ENCODE measurements at regions not wholly inside any gene's neighbourhood (a gene's known extent, or its start where the extent isn't known, plus 50 kb on each side); places are given as distances from the start of the nearest gene placed in this dataset.

DNA sequence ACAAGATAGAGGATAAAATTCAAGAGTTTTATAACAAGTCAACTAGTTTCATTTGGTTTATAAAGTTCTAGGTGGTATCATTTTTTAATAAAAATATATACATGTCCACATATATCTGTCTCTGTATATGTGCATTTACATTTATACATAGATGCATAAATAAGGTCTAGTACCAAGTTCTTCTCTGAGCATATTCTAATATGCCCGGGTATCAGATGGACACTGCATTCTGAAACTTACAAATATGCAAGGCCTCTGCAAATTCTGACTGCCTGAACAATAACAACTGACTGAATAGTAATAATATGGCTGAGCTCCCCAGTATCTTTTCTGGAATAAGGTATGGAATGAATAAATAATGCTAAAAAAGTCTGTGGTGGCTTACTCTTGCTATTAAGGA, 304.8 kb downstream of the KLF12 start:
- Mint-ChIP-seq H3K4me3 (no peak overlapping the region), H3K27ac (no peak overlapping the region), H3K4me1 (ENCODE audit: low read depth) (peaks cover 37% of the 10 kb centered on the region)

DNA sequence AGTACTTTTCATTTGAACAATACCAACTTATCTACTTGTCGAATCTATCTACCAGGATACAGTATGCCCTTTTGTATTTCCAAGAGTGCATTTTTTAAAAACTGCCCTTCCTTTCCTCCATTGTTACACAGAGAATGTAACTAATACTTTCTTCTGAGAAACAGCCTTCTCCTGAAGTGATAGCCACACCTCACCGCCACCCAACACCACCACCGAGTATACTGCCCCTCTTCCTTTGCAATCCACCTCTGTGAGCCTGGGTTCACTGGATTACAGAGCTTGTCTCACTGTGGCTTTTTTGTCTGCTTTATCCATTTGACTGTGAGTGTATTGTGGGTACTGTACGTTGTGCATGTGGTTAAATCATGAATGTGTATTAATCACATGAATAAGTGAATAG, 305.4 kb downstream of the KLF12 start:
- no peaks in the 10 kb centered on the region for H3K9me3 Mint-ChIP-seq (ENCODE audit: insufficient read depth)
- no peak overlapping the region for H3K4me3 Mint-ChIP-seq
- peaks cover 40% of the 10 kb centered on the region for H3K4me1 Mint-ChIP-seq (ENCODE audit: low read depth)
- H3K27me3 Mint-ChIP-seq (ENCODE audit: low read depth) = no peaks in the 10 kb centered on the region
- ChIA-PET POLR2A (interaction anchor here (0.7 kb wide), 1 partner anchor 217 kb away, joined by 3 read pairs; no protein-coding TSS in a partner anchor), CTCF (interaction anchor here (0.9 kb wide), 1 partner anchor 212 kb away, joined by 4 read pairs; no protein-coding TSS in a partner anchor)
- H3K36me3 Mint-ChIP-seq (ENCODE audit: low read depth) = peaks cover 9% of the 10 kb centered on the region
- ATAC-seq (peak; percentile 52), DNase-seq (peak; percentile 28)
- H3K27ac Mint-ChIP-seq = no peak overlapping the region

More for the DNA sequence above, 304.8 kb downstream of the KLF12 start:
- DNase-seq (no peak), ATAC-seq (no peak)
- no peaks in the 10 kb centered on the region for H3K27me3 Mint-ChIP-seq (ENCODE audit: low read depth)
- no peaks in the 10 kb centered on the region for H3K9me3 Mint-ChIP-seq (ENCODE audit: insufficient read depth)
- peaks cover 6% of the 10 kb centered on the region for H3K36me3 Mint-ChIP-seq (ENCODE audit: low read depth)
- ChIA-PET CTCF (interaction anchor here (0.9 kb wide), 1 partner anchor 211 kb away, joined by 4 read pairs; no protein-coding TSS in a partner anchor), POLR2A (interaction anchor here (0.7 kb wide), 1 partner anchor 216 kb away, joined by 3 read pairs; no protein-coding TSS in a partner anchor)

DNA sequence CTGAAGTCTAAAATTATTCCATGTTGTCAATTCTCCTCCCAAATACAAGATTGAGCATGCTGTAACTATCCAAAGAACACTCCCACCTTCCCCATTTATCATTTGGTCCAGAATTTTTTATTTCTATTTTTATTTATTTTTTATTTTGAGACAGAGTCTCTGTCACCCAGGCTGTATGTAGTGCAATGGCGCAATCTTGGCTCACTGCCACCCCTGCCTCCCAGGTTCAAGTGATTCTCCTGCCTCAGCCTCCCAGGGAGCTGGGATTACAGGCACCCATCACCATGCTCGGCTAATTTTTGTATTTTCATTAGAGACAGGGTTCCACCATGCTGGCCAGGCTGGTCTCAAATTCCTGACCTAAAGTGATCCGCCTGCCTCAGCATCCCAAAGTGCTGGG, 306.8 kb downstream of the KLF12 start:
- Mint-ChIP-seq H3K27ac (no peak overlapping the region), H3K27me3 (ENCODE audit: low read depth) (no peaks in the 10 kb centered on the region), H3K4me3 (no peak overlapping the region), H3K36me3 (ENCODE audit: low read depth) (peaks cover 9% of the 10 kb centered on the region), H3K9me3 (ENCODE audit: insufficient read depth) (no peaks in the 10 kb centered on the region), H3K4me1 (ENCODE audit: low read depth) (peaks cover 37% of the 10 kb centered on the region)
- ChIA-PET CTCF (interaction anchor here (1.5 kb wide), 1 partner anchor 9 kb away, joined by 3 read pairs; no protein-coding TSS in a partner anchor), POLR2A (no interaction called here)
- ATAC-seq (no peak), DNase-seq (no peak)

DNA sequence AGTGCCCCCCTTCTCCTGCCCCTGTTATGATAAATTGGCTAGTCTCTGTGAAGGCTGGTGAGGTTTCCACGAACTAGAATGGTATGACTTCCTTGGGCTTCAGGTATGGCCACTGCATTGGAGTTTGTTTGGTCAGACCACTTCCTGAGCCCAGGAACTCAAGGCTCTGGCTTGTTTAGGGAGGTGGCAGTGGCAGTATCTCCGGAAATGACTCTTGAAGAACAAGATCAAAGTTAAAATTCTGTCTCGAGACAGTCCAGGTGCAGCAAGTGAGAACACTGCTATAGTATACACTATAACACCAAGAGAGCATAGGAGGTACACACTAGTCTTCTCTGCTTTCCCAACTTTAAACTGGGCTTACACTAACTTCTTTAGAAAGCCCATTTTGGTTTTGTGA, 309.1 kb downstream of the KLF12 start:
- CTCF ChIA-PET = interaction anchor here (1.1 kb wide), 1 partner anchor 9 kb away, joined by 5 read pairs; no protein-coding TSS in a partner anchor
- DNase-seq = peak; percentile 37
- peak; percentile 76 for ATAC-seq
- POLR2A ChIA-PET = no interaction called here
- Mint-ChIP-seq H3K27me3 (ENCODE audit: low read depth) (no peaks in the 10 kb centered on the region), H3K9me3 (ENCODE audit: insufficient read depth) (no peaks in the 10 kb centered on the region), H3K27ac (peak overlapping the region; percentile 77), H3K4me1 (ENCODE audit: low read depth) (peaks cover 38% of the 10 kb centered on the region), H3K36me3 (ENCODE audit: low read depth) (peaks cover 9% of the 10 kb centered on the region), H3K4me3 (peak overlapping the region; percentile 18)

- Mint-ChIP-seq H3K27me3 (ENCODE audit: low read depth) (no peaks in the 10 kb centered on the region), H3K9me3 (ENCODE audit: insufficient read depth) (no peaks in the 10 kb centered on the region), H3K36me3 (ENCODE audit: low read depth) (peaks cover 12% of the 10 kb centered on the region), H3K4me1 (ENCODE audit: low read depth) (peaks cover 28% of the 10 kb centered on the region), H3K27ac (no peak overlapping the region), H3K4me3 (no peak overlapping the region)
- ATAC-seq = no peak
- DNase-seq = no peak
- ChIA-PET POLR2A (interaction anchor here (0.7 kb wide), 1 partner anchor 464 kb away, joined by 5 read pairs; no protein-coding TSS in a partner anchor), CTCF (no interaction called here)
These were observed 311.3 kb downstream of the KLF12 start for GRCh38 chr13:73822668-73823592.

GRCh38 chr13:73820688-73821087, 313.5 kb downstream of the KLF12 start:
- ChIA-PET CTCF (no interaction called here), POLR2A (interaction anchor here (0.6 kb wide), 1 partner anchor 804 kb away, joined by 4 read pairs; no protein-coding TSS in a partner anchor)
- Mint-ChIP-seq H3K4me1 (ENCODE audit: low read depth) (peaks cover 19% of the 10 kb centered on the region), H3K27ac (no peak overlapping the region), H3K4me3 (no peak overlapping the region), H3K27me3 (ENCODE audit: low read depth) (no peaks in the 10 kb centered on the region), H3K36me3 (ENCODE audit: low read depth) (peaks cover 11% of the 10 kb centered on the region), H3K9me3 (ENCODE audit: insufficient read depth) (no peaks in the 10 kb centered on the region)
- DNase-seq = no peak
- no peak for ATAC-seq

- H3K4me1 Mint-ChIP-seq (ENCODE audit: low read depth) = peaks cover 15% of the 10 kb centered on the region
- ChIA-PET POLR2A (no interaction called here), CTCF (no interaction called here)
- DNase-seq = no peak
- H3K36me3 Mint-ChIP-seq (ENCODE audit: low read depth) = peaks cover 13% of the 10 kb centered on the region
- H3K27me3 Mint-ChIP-seq (ENCODE audit: low read depth) = no peaks in the 10 kb centered on the region
- H3K27ac Mint-ChIP-seq = no peak overlapping the region
- H3K9me3 Mint-ChIP-seq (ENCODE audit: insufficient read depth) = no peaks in the 10 kb centered on the region
- no peak for ATAC-seq
- no peak overlapping the region for H3K4me3 Mint-ChIP-seq
These were observed 313.9 kb downstream of the KLF12 start for GRCh38 chr13:73820285-73820684.

GRCh38 chr13:73819711-73820110, 314.5 kb downstream of the KLF12 start:
- H3K4me3 Mint-ChIP-seq = no peak overlapping the region
- ATAC-seq (no peak), DNase-seq (no peak)
- ChIA-PET CTCF (no interaction called here), POLR2A (no interaction called here)
- H3K9me3 Mint-ChIP-seq (ENCODE audit: insufficient read depth) = no peaks in the 10 kb centered on the region
- H3K27me3 Mint-ChIP-seq (ENCODE audit: low read depth) = no peaks in the 10 kb centered on the region
- peaks cover 9% of the 10 kb centered on the region for H3K4me1 Mint-ChIP-seq (ENCODE audit: low read depth)
- H3K36me3 Mint-ChIP-seq (ENCODE audit: low read depth) = peaks cover 12% of the 10 kb centered on the region
- H3K27ac Mint-ChIP-seq = no peak overlapping the region

DNA sequence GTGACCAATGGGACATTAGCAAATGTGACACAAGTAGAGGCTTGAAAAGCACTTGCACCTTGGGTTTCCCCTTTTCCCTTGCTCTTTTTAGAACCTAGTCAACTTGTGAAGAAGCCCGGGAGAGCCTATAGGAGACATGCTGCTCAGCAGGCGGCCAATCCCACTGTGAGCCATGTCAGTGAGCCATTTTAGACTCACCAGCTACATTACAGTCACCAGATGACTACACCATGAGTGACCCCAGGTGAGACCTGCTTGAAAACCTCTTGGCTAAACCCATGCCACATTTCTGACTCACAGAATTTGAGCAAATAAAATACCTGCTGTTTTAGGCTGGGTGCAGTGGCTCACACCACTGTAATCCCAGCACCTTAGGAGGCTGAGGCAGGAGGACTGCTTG, 317.5 kb downstream of the KLF12 start:
- Mint-ChIP-seq H3K4me3 (no peak overlapping the region), H3K27ac (no peak overlapping the region), H3K27me3 (ENCODE audit: low read depth) (no peaks in the 10 kb centered on the region), H3K36me3 (ENCODE audit: low read depth) (peaks cover 21% of the 10 kb centered on the region), H3K4me1 (ENCODE audit: low read depth) (peaks cover 5% of the 10 kb centered on the region), H3K9me3 (ENCODE audit: insufficient read depth) (no peaks in the 10 kb centered on the region)
- ATAC-seq (no peak), DNase-seq (no peak)
- CTCF ChIA-PET = no interaction called here
- POLR2A ChIA-PET = no interaction called here

GRCh38 chr13:73815796-73816195, 318.4 kb downstream of the KLF12 start:
- H3K27me3 Mint-ChIP-seq (ENCODE audit: low read depth) = no peaks in the 10 kb centered on the region
- ATAC-seq = no peak
- DNase-seq = no peak
- peaks cover 21% of the 10 kb centered on the region for H3K36me3 Mint-ChIP-seq (ENCODE audit: low read depth)
- H3K27ac Mint-ChIP-seq = no peak overlapping the region
- H3K9me3 Mint-ChIP-seq (ENCODE audit: insufficient read depth) = no peaks in the 10 kb centered on the region
- H3K4me3 Mint-ChIP-seq = no peak overlapping the region
- peaks cover 2% of the 10 kb centered on the region for H3K4me1 Mint-ChIP-seq (ENCODE audit: low read depth)
- ChIA-PET POLR2A (no interaction called here), CTCF (no interaction called here)

GRCh38 chr13:73810647-73811046, 323.6 kb downstream of the KLF12 start:
- CTCF ChIA-PET = no interaction called here
- ATAC-seq (no peak), DNase-seq (no peak)

GRCh38 chr13:73809561-73809960, 324.6 kb downstream of the KLF12 start:
- CTCF ChIA-PET = no interaction called here
- Mint-ChIP-seq H3K27ac (no peak overlapping the region), H3K9me3 (ENCODE audit: insufficient read depth) (no peaks in the 10 kb centered on the region), H3K36me3 (ENCODE audit: low read depth) (peaks cover 17% of the 10 kb centered on the region), H3K4me1 (ENCODE audit: low read depth) (no peaks in the 10 kb centered on the region), H3K4me3 (no peak overlapping the region), H3K27me3 (ENCODE audit: low read depth) (no peaks in the 10 kb centered on the region)
- POLR2A ChIA-PET = no interaction called here
- ATAC-seq (no peak), DNase-seq (no peak)

More at GRCh38 chr13:73810647-73811046, 323.6 kb downstream of the KLF12 start:
- POLR2A ChIA-PET = no interaction called here
- Mint-ChIP-seq H3K4me3 (no peak overlapping the region), H3K9me3 (ENCODE audit: insufficient read depth) (no peaks in the 10 kb centered on the region), H3K27me3 (ENCODE audit: low read depth) (no peaks in the 10 kb centered on the region), H3K27ac (no peak overlapping the region), H3K36me3 (ENCODE audit: low read depth) (peaks cover 23% of the 10 kb centered on the region), H3K4me1 (ENCODE audit: low read depth) (no peaks in the 10 kb centered on the region)
